Effector memory CD8-positive, alpha-beta T cell (primary cell): ENCODE measurements at regions not wholly inside any gene's neighbourhood (a gene's known extent, or its start where the extent isn't known, plus 50 kb on each side); places are given as distances from the start of the nearest gene placed in this dataset.
"Not testable (repeated sequence)": the region's sequence is repeated elsewhere in the genome, so short reads cannot be mapped to it uniquely, and the experiment has no call there.

ENCODE experiments used
- ATAC-seq: fragments of 150-1000 bp; cut with Tn5 transposase; replicated peaks from 2 replicates; pipeline ENCODE4 v1.10.0; 2021; ENCODE audit warnings: mild to moderate bottlenecking, moderate library complexity
- DNase-seq, 3 experiments: peaks; one replicate each; pipeline ENCODE4 v3.0.0; 2021
- H3K27ac Mint-ChIP-seq, 2 donors: one replicate each; pipeline ENCODE4 v1.8.0; 2022; ENCODE audit warnings: mild to moderate bottlenecking in 2 of 2, mixed read lengths in 2 of 2, moderate library complexity in 2 of 2
- H3K27me3 Mint-ChIP-seq, 2 donors: one replicate each; pipeline ENCODE4 v1.8.0; 2022; ENCODE audit warnings: mixed read lengths in 2 of 2
- H3K36me3 Mint-ChIP-seq: one replicate; pipeline ENCODE4 v1.8.0; 2022; ENCODE audit warnings: mild to moderate bottlenecking, moderate library complexity, mixed read lengths; ENCODE audit not compliant: insufficient read depth
- H3K4me1 Mint-ChIP-seq, 2 donors: one replicate each; pipeline ENCODE4 v1.8.0; 2022; ENCODE audit warnings: low read depth in 2 of 2, mixed read lengths in 2 of 2
- H3K4me3 Mint-ChIP-seq, 2 donors: one replicate each; pipeline ENCODE4 v1.8.0; 2022; ENCODE audit warnings: mild to moderate bottlenecking in 2 of 2, mixed read lengths in 2 of 2, moderate library complexity in 2 of 2
- H3K9me3 Mint-ChIP-seq, 2 donors: one replicate each; pipeline ENCODE4 v1.8.0; 2022; ENCODE audit warnings: mixed read lengths in 2 of 2

DNA sequence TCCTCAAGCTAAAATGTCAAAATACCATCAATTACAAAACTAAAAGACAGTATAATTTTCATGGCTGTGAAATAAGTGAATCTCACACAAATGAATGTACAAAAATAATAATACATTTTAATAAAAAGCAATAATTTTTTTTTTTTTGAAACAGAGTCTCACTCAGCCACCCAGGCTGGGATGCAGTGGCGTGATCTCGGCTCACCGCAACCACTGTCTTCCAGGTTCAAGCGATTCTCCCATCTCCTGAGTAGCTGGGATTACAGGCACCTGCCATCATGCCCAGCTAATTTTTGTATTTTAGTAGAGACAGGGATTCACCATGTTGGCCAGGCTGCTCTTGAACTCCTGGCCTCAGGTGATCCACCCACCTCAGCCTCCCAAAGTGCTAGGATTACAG lies 85.3 kb upstream of the PRKG2 start:
- not testable (repeated sequence) for H3K27ac Mint-ChIP-seq, H3K9me3 Mint-ChIP-seq, H3K4me3 Mint-ChIP-seq, H3K4me1 Mint-ChIP-seq, ATAC-seq, DNase-seq, H3K36me3 Mint-ChIP-seq
- H3K27me3 Mint-ChIP-seq, result peaks cover 10 to 23% of the 10 kb centered on the region in 2 donors

GRCh38 chr4:81290813-81291212 lies 75.8 kb upstream of the PRKG2 start:
- H3K9me3 Mint-ChIP-seq, result no peaks in the 10 kb centered on the region
- no peak overlapping the region for H3K4me3 Mint-ChIP-seq
- no peaks in the 10 kb centered on the region for H3K27me3 Mint-ChIP-seq
- DNase-seq, result no peak
- ATAC-seq, result no peak
- no peaks in the 10 kb centered on the region for H3K36me3 Mint-ChIP-seq
- H3K4me1 Mint-ChIP-seq, result no peaks in the 10 kb centered on the region
- no peak overlapping the region for H3K27ac Mint-ChIP-seq

DNA sequence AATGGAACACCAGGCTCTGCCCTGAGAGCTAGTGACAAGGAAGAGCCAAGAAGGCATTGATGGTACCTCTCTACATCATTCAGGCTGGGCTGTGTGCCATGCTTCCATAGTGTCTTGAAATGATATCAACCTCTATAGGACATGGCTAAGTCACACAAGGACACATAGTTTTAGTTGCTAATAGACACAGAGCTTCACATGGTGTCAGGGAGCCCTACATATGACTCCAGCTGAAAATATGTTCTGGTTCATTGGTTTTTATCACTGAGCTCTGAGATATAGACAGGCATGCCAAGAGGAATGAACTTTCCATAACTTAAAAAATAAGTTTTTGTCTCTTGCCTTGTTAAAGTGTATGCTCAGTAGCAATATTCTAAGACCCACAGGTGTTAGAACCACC lies 72.1 kb upstream of the PRKG2 start:
- DNase-seq (no peak), ATAC-seq (no peak)
- H3K27me3 Mint-ChIP-seq, result peaks cover 5 to 11% of the 10 kb centered on the region in 2 donors
- H3K4me3 Mint-ChIP-seq, result no peak overlapping the region
- no peaks in the 10 kb centered on the region for H3K36me3 Mint-ChIP-seq
- no peaks in the 10 kb centered on the region for H3K4me1 Mint-ChIP-seq
- no peak overlapping the region for H3K27ac Mint-ChIP-seq
- H3K9me3 Mint-ChIP-seq, result no peaks in the 10 kb centered on the region

- peaks cover 5 to 11% of the 10 kb centered on the region in 2 donors for H3K27me3 Mint-ChIP-seq
- peaks cover 0 to 2% of the 10 kb centered on the region in 2 donors for H3K9me3 Mint-ChIP-seq
- no peaks in the 10 kb centered on the region for H3K36me3 Mint-ChIP-seq
- ATAC-seq, result no peak
- no peak overlapping the region for H3K4me3 Mint-ChIP-seq
- H3K4me1 Mint-ChIP-seq, result no peaks in the 10 kb centered on the region
- DNase-seq, result no peak
- H3K27ac Mint-ChIP-seq, result no peak overlapping the region
These were observed 67.1 kb upstream of the PRKG2 start for GRCh38 chr4:81282131-81282530.

DNA sequence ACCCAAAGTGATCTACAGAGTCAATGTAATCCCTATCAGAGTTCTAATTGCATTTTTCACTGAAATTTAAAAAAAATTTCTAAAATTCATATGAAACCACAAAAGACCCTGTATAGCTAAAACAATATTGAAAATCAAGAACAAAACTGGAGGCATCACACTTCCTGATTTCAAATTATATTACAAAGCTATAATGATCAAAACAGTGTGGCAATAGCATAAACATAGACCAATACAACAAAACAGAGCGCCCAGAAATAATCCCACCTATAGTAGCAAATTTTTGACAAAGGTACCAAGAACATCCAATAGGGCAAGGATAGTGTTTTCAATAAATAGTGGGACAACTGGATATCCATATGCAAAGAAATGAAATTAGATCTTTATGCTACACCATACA lies 59.4 kb upstream of the PRKG2 start:
- Mint-ChIP-seq H3K27ac (no peak overlapping the region), H3K9me3 (peaks cover 0 to 5% of the 10 kb centered on the region in 2 donors), H3K36me3 (no peaks in the 10 kb centered on the region), H3K4me3 (no peak overlapping the region), H3K4me1 (no peaks in the 10 kb centered on the region), H3K27me3 (no peaks in the 10 kb centered on the region)
- ATAC-seq (no peak), DNase-seq (no peak)

GRCh38 chr4:81272671-81273070 lies 57.6 kb upstream of the PRKG2 start:
- DNase-seq (no peak), ATAC-seq (no peak)
- H3K36me3 Mint-ChIP-seq, result no peaks in the 10 kb centered on the region
- peaks cover 0 to 3% of the 10 kb centered on the region in 2 donors for H3K9me3 Mint-ChIP-seq
- H3K4me3 Mint-ChIP-seq, result no peak overlapping the region
- no peaks in the 10 kb centered on the region for H3K27me3 Mint-ChIP-seq
- H3K4me1 Mint-ChIP-seq, result no peaks in the 10 kb centered on the region
- H3K27ac Mint-ChIP-seq, result no peak overlapping the region
